ENCODE measurements at regions not wholly inside any gene's neighbourhood (a gene's known extent, or its start where the extent isn't known, plus 50 kb on each side); places are given as distances from the start of the nearest gene placed in this dataset.

DNA sequence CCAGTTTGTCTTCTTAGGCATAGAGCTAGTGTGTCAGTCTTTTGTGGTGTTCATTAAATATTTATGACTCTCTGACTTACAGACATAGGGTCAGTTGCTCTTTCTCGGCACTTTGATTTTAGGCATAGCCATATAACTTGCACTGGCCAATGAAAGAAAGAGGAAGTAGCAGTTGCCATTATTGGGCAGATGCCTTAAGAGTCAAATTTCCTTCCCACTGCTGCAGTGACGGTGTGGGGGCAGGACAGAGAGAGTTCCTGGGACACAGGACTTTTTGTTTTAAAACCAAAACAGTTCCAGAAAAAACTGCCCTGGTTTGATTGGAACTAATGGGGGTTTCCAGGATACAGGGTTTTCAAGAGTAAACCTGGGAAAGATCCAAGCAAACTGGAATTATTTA is 60.2 kb upstream of the PHF14 start:
- DNase-seq (ENCODE audit: low read depth in 2 of 2) = no peak
- no peak overlapping the region for H3K4me3 ChIP-seq (replicated peaks in 1 of 2; ENCODE audit: low read depth in 2 of 2, low read length in 2 of 2)
- TF ChIP-seq, protein P1, sequence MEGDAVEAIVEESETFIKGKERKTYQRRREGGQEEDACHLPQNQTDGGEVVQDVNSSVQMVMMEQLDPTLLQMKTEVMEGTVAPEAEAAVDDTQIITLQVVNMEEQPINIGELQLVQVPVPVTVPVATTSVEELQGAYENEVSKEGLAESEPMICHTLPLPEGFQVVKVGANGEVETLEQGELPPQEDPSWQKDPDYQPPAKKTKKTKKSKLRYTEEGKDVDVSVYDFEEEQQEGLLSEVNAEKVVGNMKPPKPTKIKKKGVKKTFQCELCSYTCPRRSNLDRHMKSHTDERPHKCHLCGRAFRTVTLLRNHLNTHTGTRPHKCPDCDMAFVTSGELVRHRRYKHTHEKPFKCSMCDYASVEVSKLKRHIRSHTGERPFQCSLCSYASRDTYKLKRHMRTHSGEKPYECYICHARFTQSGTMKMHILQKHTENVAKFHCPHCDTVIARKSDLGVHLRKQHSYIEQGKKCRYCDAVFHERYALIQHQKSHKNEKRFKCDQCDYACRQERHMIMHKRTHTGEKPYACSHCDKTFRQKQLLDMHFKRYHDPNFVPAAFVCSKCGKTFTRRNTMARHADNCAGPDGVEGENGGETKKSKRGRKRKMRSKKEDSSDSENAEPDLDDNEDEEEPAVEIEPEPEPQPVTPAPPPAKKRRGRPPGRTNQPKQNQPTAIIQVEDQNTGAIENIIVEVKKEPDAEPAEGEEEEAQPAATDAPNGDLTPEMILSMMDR (IDR thresholded peaks at IDR 0.05; ENCODE audit: low read depth, low read length) = no peak

DNA sequence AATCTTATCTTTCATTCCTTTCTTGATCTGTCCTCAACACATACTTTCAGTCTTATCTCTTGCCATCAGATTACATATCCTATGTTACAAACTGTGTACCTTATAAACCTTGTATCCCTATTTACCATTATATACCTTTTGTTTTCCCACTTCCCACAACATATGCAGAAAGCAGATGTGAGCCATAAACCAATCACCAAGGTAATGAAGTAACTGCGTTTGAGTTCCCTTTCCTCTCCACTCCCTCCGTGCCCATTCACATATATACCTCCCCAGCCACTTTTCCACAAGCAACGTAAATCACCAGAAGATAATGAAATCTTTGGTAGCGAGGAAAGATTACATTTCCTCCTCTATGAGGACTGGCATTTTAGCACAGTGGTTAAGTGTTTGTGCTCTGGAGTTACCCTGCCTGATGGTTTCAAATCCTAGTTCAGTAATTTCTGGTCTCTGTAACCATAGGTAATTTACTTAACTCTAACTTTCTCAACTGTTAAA is 55.5 kb upstream of the PHF14 start:
- TF ChIP-seq, protein P1 (IDR thresholded peaks at IDR 0.05; ENCODE audit: low read depth, low read length) = no peak
- no peak for DNase-seq (ENCODE audit: low read depth in 2 of 2)

DNA sequence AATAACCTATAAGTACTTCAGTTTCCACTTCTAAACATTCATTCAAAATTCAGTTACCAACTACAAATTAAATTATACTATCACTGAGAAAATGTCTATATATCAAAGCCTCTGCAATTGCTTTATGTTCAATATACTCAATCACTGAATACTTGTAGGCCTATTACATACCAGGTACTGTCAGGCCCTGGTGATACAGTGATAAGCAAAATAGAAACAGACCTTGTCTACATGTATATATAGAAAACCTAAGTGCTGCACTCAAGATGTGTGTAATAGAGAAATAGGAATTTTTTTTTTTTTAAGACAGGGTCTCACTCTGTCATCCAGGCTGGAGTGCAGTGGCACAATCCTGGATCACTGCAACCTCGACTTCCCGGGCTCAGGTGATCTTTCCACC is 53.7 kb upstream of the PHF14 start:
- TF ChIP-seq, protein P1 (IDR thresholded peaks at IDR 0.05; ENCODE audit: low read depth, low read length) = no peak
- H3K4me3 ChIP-seq (replicated peaks in 1 of 2; ENCODE audit: low read depth in 2 of 2, low read length in 2 of 2) = no peak overlapping the region

More for the DNA sequence above, 55.5 kb upstream of the PHF14 start:
- H3K4me3 ChIP-seq (replicated peaks in 1 of 2; ENCODE audit: low read depth in 2 of 2, low read length in 2 of 2) = no peak overlapping the region

More for the DNA sequence above, 53.7 kb upstream of the PHF14 start:
- no peak for DNase-seq (ENCODE audit: low read depth in 2 of 2)

All from cardiac fibroblast (primary cell).